Naive thymus-derived CD4-positive, alpha-beta T cell (primary cell): ENCODE measurements at regions not wholly inside any gene's neighbourhood (a gene's known extent, or its start where the extent isn't known, plus 50 kb on each side); places are given as distances from the start of the nearest gene placed in this dataset.

Experiments used
- ATAC-seq: fragments of 150-1000 bp; cut with Tn5 transposase; 2 replicates; pipeline ENCODE4 v1.10.0; 2021; ENCODE audit warnings: mild to moderate bottlenecking, moderate library complexity
- CTCF ChIA-PET: fragments of 350-600 bp; sonication (Branson Sonifier 250); formaldehyde crosslinking; loops from one replicate; lab custom pipeline; 2021; ENCODE audit warnings: antibody characterized with exemption; lab: Charles Lee
- POLR2A ChIA-PET: fragments of 350-600 bp; sonication (Branson Sonifier 250); formaldehyde crosslinking; loops from one replicate; lab custom pipeline; 2021; ENCODE audit warnings: antibody characterized with exemption, inconsistent platforms; lab: Charles Lee
- DNase-seq, 9 donors: peaks; one replicate each; pipeline versions ENCODE4 v3.0.0 to v3.0.0-alpha.2; 2020 to 2022; ENCODE audit warnings: mixed read lengths in 1 of 9
- H3K27ac ChIP-seq: one replicate; pipeline ENCODE4 v1.7.0; 2013; ENCODE audit warnings: mild to moderate bottlenecking, low read depth, low read length, moderate library complexity
- H3K27me3 ChIP-seq, 2 donors: one replicate each; pipeline ENCODE4 v1.7.0; 2013; ENCODE audit warnings: low read length in 2 of 2, mild to moderate bottlenecking in 2 of 2, moderate library complexity in 2 of 2; ENCODE audit not compliant: control insufficient read depth in 2 of 2, insufficient read depth in 2 of 2
- H3K36me3 ChIP-seq, 3 experiments: 1 replicate in 2 of 3; 2 replicates in 1 of 3; pipeline ENCODE4 v1.7.0; 2013; ENCODE audit warnings: low read length in 3 of 3, mild to moderate bottlenecking in 3 of 3, moderate library complexity in 1 of 3; ENCODE audit not compliant: insufficient read depth in 3 of 3, control insufficient read depth in 2 of 3
- H3K4me1 ChIP-seq, 2 donors: one replicate each; pipeline ENCODE4 v1.7.0; 2013; ENCODE audit warnings: low read length in 2 of 2, mild to moderate bottlenecking in 2 of 2, moderate library complexity in 1 of 2; ENCODE audit not compliant: control insufficient read depth in 2 of 2, insufficient read depth in 2 of 2
- H3K4me3 ChIP-seq: 2 replicates; pipeline ENCODE4 v1.7.0; 2013; ENCODE audit warnings: mild to moderate bottlenecking, low read length
- H3K9me3 ChIP-seq, 3 experiments: 1 replicate in 2 of 3; 2 replicates in 1 of 3; pipeline ENCODE4 v1.7.0; 2013; ENCODE audit warnings: low read length in 3 of 3; ENCODE audit not compliant: control insufficient read depth in 2 of 3
- H3K27ac Mint-ChIP-seq, 9 donors: one replicate each; pipeline ENCODE4 v1.8.0; 2020 to 2022; ENCODE audit warnings: mixed read lengths in 9 of 9, mild to moderate bottlenecking in 8 of 9, moderate library complexity in 5 of 9, inconsistent platforms in 2 of 9
- H3K27me3 Mint-ChIP-seq, 5 donors: one replicate each; pipeline ENCODE4 v1.8.0; 2021 to 2022; ENCODE audit warnings: mixed read lengths in 5 of 5, mild to moderate bottlenecking in 1 of 5
- H3K36me3 Mint-ChIP-seq, 5 donors: one replicate each; pipeline ENCODE4 v1.8.0; 2020 to 2022; ENCODE audit warnings: mixed read lengths in 5 of 5, mild to moderate bottlenecking in 3 of 5, inconsistent platforms in 1 of 5
- H3K4me1 Mint-ChIP-seq, 7 donors: one replicate each; pipeline ENCODE4 v1.8.0; 2020 to 2022; ENCODE audit warnings: mixed read lengths in 7 of 7, mild to moderate bottlenecking in 3 of 7, inconsistent platforms in 1 of 7
- H3K4me3 Mint-ChIP-seq, 10 donors: one replicate each; pipeline ENCODE4 v1.8.0; 2020 to 2022; ENCODE audit warnings: mild to moderate bottlenecking in 10 of 10, mixed read lengths in 10 of 10, moderate library complexity in 6 of 10, inconsistent platforms in 2 of 10
- H3K9me3 Mint-ChIP-seq, 11 donors: one replicate each; pipeline ENCODE4 v1.8.0; 2020 to 2022; ENCODE audit warnings: mixed read lengths in 11 of 11, mild to moderate bottlenecking in 4 of 11, inconsistent platforms in 1 of 11, moderate library complexity in 1 of 11
- intact Hi-C, 2 donors: fragments of 100-400 bp; cut with micrococcal nuclease; formaldehyde crosslinking; loops; one replicate each; pipeline ENCODE4 v1.15.1; 2023

- H3K9me3 Mint-ChIP-seq = peaks cover 0 to 2% (median 0%) of the 10 kb centered on the region in 11 donors
- H3K4me1 Mint-ChIP-seq = no peaks in the 10 kb centered on the region
- H3K27ac Mint-ChIP-seq = no peak overlapping the region
- no peak for DNase-seq
- no peaks in the 10 kb centered on the region for H3K36me3 Mint-ChIP-seq
- Histone ChIP-seq H3K9me3 (no peaks in the 10 kb centered on the region), H3K4me3 (no peak overlapping the region), H3K4me1 (no peaks in the 10 kb centered on the region), H3K27ac (no peak overlapping the region), H3K36me3 (no peaks in the 10 kb centered on the region), H3K27me3 (no peaks in the 10 kb centered on the region)
- ATAC-seq = no peak
- CTCF ChIA-PET = no interaction called here
- H3K27me3 Mint-ChIP-seq = no peaks in the 10 kb centered on the region
- H3K4me3 Mint-ChIP-seq = no peak overlapping the region
- intact Hi-C loops = no loop called here
- POLR2A ChIA-PET = no interaction called here
Measured at GRCh38 chr13:65985612-65986011, 1244.5 kb downstream of the PCDH9 start.

DNA sequence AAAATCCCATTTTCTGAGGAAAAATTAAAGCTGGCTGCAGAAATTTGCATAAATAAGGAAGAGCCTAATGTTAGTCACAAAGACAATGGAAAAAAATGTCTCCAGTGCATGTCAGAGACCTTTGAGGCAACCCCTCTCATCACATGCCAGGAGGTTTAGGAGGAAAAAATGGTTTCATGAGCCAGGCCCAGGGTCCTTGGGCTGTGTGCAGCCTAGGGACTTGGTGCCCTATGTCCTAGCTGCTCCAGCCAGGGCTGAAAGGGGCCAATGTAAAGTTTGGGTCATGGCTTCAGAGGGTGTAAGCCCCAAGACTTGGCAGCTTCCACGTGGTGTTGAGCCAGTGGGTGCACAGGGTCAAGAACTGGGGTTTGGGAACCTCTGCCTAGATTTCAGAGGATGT, 1252.6 kb downstream of the PCDH9 start:
- ChIA-PET POLR2A (no interaction called here), CTCF (no interaction called here)
- peaks cover 0 to 3% (median 0%) of the 10 kb centered on the region in 5 donors for H3K36me3 Mint-ChIP-seq
- ATAC-seq = no peak
- H3K27ac Mint-ChIP-seq = no peak overlapping the region
- Histone ChIP-seq H3K27ac (no peak overlapping the region), H3K9me3 (no peaks in the 10 kb centered on the region), H3K36me3 (no peaks in the 10 kb centered on the region), H3K4me1 (no peaks in the 10 kb centered on the region), H3K4me3 (no peak overlapping the region), H3K27me3 (no peaks in the 10 kb centered on the region)
- intact Hi-C loops = no loop called here
- no peak overlapping the region for H3K4me3 Mint-ChIP-seq
- peaks cover 4 to 18% (median 11%) of the 10 kb centered on the region in 11 donors for H3K9me3 Mint-ChIP-seq
- no peaks in the 10 kb centered on the region for H3K27me3 Mint-ChIP-seq
- DNase-seq = no peak
- no peaks in the 10 kb centered on the region for H3K4me1 Mint-ChIP-seq

GRCh38 chr13:65971541-65971940, 1258.6 kb downstream of the PCDH9 start:
- Histone ChIP-seq H3K4me3 (no peak overlapping the region), H3K27ac (no peak overlapping the region), H3K4me1 (no peaks in the 10 kb centered on the region), H3K36me3 (no peaks in the 10 kb centered on the region), H3K9me3 (no peaks in the 10 kb centered on the region), H3K27me3 (no peaks in the 10 kb centered on the region)
- Mint-ChIP-seq H3K36me3 (peaks cover 0 to 3% (median 0%) of the 10 kb centered on the region in 5 donors), H3K27me3 (no peaks in the 10 kb centered on the region), H3K27ac (no peak overlapping the region), H3K9me3 (peaks cover 3 to 20% (median 9%) of the 10 kb centered on the region in 11 donors), H3K4me3 (no peak overlapping the region), H3K4me1 (no peaks in the 10 kb centered on the region)
- intact Hi-C loops = no loop called here
- ChIA-PET CTCF (no interaction called here), POLR2A (no interaction called here)
- DNase-seq = no peak
- ATAC-seq = no peak

GRCh38 chr13:65966991-65967451, 1263.1 kb downstream of the PCDH9 start:
- H3K36me3 ChIP-seq = no peaks in the 10 kb centered on the region
- no peaks in the 10 kb centered on the region for H3K27me3 ChIP-seq
- intact Hi-C loops = no loop called here
- H3K4me1 ChIP-seq = no peaks in the 10 kb centered on the region
- Mint-ChIP-seq H3K36me3 (no peaks in the 10 kb centered on the region), H3K4me1 (no peaks in the 10 kb centered on the region), H3K27ac (no peak overlapping the region), H3K9me3 (peaks cover 0 to 17% (median 2%) of the 10 kb centered on the region in 11 donors), H3K27me3 (no peaks in the 10 kb centered on the region), H3K4me3 (no peak overlapping the region)
- H3K27ac ChIP-seq = no peak overlapping the region
- ATAC-seq (no peak), DNase-seq (no peak)
- ChIA-PET POLR2A (no interaction called here), CTCF (no interaction called here)
- no peaks in the 10 kb centered on the region for H3K9me3 ChIP-seq
- no peak overlapping the region for H3K4me3 ChIP-seq

GRCh38 chr13:65965501-65965900, 1264.6 kb downstream of the PCDH9 start:
- H3K27ac ChIP-seq = no peak overlapping the region
- H3K36me3 Mint-ChIP-seq = no peaks in the 10 kb centered on the region
- H3K4me1 ChIP-seq = no peaks in the 10 kb centered on the region
- no peak overlapping the region for H3K27ac Mint-ChIP-seq
- no peaks in the 10 kb centered on the region for H3K27me3 ChIP-seq
- no peak for DNase-seq
- no peak overlapping the region for H3K4me3 ChIP-seq
- intact Hi-C loops = no loop called here
- no peak overlapping the region for H3K4me3 Mint-ChIP-seq
- POLR2A ChIA-PET = no interaction called here
- no peaks in the 10 kb centered on the region for H3K9me3 ChIP-seq
- peaks cover 0 to 12% (median under 1%) of the 10 kb centered on the region in 11 donors for H3K9me3 Mint-ChIP-seq
- CTCF ChIA-PET = no interaction called here
- H3K36me3 ChIP-seq = no peaks in the 10 kb centered on the region
- H3K4me1 Mint-ChIP-seq = no peaks in the 10 kb centered on the region
- H3K27me3 Mint-ChIP-seq = no peaks in the 10 kb centered on the region
- no peak for ATAC-seq

DNA sequence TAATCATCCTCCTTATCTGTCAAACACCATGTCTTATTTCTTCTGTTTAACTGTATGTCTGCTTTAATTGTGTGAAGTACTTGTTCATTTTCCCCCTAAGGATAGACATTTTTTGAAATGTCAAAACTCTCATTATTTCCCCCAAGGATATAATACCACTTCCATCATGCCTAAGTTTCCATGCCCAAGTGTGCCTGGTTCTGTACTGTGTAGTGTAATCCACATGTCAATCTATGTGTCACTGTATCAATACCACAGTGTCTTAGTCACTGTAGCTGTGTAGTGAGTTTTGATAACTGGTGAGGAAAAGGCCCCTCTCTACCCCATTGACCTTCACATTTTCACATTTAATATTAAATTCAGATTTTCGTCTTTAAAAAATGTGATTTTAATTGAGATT, 1265.5 kb downstream of the PCDH9 start:
- Histone ChIP-seq H3K4me3 (no peak overlapping the region), H3K27ac (no peak overlapping the region), H3K9me3 (no peaks in the 10 kb centered on the region), H3K4me1 (no peaks in the 10 kb centered on the region), H3K27me3 (no peaks in the 10 kb centered on the region), H3K36me3 (no peaks in the 10 kb centered on the region)
- H3K4me1 Mint-ChIP-seq = no peaks in the 10 kb centered on the region
- CTCF ChIA-PET = no interaction called here
- intact Hi-C loops = no loop called here
- H3K36me3 Mint-ChIP-seq = no peaks in the 10 kb centered on the region
- POLR2A ChIA-PET = no interaction called here
- H3K27ac Mint-ChIP-seq = no peak overlapping the region
- H3K27me3 Mint-ChIP-seq = no peaks in the 10 kb centered on the region
- no peak for ATAC-seq
- H3K4me3 Mint-ChIP-seq = no peak overlapping the region
- no peak for DNase-seq
- H3K9me3 Mint-ChIP-seq = peaks cover 0 to 12% (median 0%) of the 10 kb centered on the region in 11 donors

DNA sequence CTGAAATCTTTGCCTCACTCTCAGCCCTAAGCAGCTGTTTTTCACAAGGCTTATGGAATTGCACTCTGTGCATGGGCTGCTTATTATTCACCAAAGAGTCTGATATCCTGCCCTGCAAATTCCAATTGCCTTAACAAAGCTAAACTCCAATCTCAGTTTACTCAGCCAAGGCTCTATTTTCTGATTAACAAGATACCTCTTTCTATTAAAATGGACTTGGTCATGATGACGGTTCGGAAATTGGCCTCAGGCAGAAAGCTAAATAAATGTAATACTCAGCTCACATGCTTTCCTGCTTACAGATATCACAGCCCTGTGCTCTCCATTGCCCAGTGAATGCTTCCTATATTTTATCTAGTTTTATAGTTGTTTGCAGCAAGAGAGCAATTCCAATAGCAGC, 1270.8 kb downstream of the PCDH9 start:
- Histone ChIP-seq H3K27ac (no peak overlapping the region), H3K36me3 (no peaks in the 10 kb centered on the region), H3K27me3 (no peaks in the 10 kb centered on the region), H3K4me3 (no peak overlapping the region), H3K9me3 (no peaks in the 10 kb centered on the region), H3K4me1 (no peaks in the 10 kb centered on the region)
- Mint-ChIP-seq H3K4me3 (no peak overlapping the region), H3K27me3 (no peaks in the 10 kb centered on the region), H3K4me1 (no peaks in the 10 kb centered on the region), H3K27ac (no peak overlapping the region), H3K9me3 (peaks cover 0 to 32% (median 5%) of the 10 kb centered on the region in 11 donors), H3K36me3 (no peaks in the 10 kb centered on the region)
- CTCF ChIA-PET = interaction anchor here (0.6 kb wide), 1 partner anchor 13 kb away, joined by 3 read pairs; no protein-coding TSS in a partner anchor
- intact Hi-C loops = no loop called here
- DNase-seq (no peak), ATAC-seq (no peak)
- POLR2A ChIA-PET = no interaction called here
